ENCODE measurements at regions not wholly inside any gene's neighbourhood (a gene's known extent, or its start where the extent isn't known, plus 50 kb on each side); places are given as distances from the start of the nearest gene placed in this dataset.

DNA sequence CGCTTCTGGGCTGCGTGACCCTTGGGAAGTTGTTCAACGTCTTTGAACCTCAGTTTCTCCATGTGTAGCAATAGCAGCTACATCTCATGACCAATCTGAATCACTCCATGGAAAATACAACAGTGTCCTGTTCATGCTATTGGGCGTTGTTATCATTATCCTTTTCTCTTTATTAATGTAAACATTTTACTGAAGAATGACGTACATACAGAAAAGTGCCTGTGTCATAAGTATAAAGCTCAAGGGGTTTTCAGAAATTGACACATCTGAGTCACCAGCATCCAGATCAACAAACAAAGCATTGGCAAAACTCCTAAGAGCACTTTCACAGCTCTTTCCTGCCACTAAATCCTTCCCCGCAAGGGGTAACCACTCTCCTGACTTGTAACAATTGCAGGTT, 438.4 kb downstream of the XYLT1 start (continued):
- TF ChIP-seq, protein P1, sequence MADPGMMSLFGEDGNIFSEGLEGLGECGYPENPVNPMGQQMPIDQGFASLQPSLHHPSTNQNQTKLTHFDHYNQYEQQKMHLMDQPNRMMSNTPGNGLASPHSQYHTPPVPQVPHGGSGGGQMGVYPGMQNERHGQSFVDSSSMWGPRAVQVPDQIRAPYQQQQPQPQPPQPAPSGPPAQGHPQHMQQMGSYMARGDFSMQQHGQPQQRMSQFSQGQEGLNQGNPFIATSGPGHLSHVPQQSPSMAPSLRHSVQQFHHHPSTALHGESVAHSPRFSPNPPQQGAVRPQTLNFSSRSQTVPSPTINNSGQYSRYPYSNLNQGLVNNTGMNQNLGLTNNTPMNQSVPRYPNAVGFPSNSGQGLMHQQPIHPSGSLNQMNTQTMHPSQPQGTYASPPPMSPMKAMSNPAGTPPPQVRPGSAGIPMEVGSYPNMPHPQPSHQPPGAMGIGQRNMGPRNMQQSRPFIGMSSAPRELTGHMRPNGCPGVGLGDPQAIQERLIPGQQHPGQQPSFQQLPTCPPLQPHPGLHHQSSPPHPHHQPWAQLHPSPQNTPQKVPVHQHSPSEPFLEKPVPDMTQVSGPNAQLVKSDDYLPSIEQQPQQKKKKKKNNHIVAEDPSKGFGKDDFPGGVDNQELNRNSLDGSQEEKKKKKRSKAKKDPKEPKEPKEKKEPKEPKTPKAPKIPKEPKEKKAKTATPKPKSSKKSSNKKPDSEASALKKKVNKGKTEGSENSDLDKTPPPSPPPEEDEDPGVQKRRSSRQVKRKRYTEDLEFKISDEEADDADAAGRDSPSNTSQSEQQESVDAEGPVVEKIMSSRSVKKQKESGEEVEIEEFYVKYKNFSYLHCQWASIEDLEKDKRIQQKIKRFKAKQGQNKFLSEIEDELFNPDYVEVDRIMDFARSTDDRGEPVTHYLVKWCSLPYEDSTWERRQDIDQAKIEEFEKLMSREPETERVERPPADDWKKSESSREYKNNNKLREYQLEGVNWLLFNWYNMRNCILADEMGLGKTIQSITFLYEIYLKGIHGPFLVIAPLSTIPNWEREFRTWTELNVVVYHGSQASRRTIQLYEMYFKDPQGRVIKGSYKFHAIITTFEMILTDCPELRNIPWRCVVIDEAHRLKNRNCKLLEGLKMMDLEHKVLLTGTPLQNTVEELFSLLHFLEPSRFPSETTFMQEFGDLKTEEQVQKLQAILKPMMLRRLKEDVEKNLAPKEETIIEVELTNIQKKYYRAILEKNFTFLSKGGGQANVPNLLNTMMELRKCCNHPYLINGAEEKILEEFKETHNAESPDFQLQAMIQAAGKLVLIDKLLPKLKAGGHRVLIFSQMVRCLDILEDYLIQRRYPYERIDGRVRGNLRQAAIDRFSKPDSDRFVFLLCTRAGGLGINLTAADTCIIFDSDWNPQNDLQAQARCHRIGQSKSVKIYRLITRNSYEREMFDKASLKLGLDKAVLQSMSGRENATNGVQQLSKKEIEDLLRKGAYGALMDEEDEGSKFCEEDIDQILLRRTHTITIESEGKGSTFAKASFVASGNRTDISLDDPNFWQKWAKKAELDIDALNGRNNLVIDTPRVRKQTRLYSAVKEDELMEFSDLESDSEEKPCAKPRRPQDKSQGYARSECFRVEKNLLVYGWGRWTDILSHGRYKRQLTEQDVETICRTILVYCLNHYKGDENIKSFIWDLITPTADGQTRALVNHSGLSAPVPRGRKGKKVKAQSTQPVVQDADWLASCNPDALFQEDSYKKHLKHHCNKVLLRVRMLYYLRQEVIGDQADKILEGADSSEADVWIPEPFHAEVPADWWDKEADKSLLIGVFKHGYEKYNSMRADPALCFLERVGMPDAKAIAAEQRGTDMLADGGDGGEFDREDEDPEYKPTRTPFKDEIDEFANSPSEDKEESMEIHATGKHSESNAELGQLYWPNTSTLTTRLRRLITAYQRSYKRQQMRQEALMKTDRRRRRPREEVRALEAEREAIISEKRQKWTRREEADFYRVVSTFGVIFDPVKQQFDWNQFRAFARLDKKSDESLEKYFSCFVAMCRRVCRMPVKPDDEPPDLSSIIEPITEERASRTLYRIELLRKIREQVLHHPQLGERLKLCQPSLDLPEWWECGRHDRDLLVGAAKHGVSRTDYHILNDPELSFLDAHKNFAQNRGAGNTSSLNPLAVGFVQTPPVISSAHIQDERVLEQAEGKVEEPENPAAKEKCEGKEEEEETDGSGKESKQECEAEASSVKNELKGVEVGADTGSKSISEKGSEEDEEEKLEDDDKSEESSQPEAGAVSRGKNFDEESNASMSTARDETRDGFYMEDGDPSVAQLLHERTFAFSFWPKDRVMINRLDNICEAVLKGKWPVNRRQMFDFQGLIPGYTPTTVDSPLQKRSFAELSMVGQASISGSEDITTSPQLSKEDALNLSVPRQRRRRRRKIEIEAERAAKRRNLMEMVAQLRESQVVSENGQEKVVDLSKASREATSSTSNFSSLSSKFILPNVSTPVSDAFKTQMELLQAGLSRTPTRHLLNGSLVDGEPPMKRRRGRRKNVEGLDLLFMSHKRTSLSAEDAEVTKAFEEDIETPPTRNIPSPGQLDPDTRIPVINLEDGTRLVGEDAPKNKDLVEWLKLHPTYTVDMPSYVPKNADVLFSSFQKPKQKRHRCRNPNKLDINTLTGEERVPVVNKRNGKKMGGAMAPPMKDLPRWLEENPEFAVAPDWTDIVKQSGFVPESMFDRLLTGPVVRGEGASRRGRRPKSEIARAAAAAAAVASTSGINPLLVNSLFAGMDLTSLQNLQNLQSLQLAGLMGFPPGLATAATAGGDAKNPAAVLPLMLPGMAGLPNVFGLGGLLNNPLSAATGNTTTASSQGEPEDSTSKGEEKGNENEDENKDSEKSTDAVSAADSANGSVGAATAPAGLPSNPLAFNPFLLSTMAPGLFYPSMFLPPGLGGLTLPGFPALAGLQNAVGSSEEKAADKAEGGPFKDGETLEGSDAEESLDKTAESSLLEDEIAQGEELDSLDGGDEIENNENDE (IDR thresholded peaks at IDR 0.05; ENCODE audit: insufficient replicate concordance, low read length): no peak
- TF ChIP-seq EP300 (IDR thresholded peaks at IDR 0.05; ENCODE audit: borderline replicate concordance in 1 of 2, low read depth in 2 of 2, low read length in 2 of 2): no peak
- TF ChIP-seq TCF12 (IDR thresholded peaks at IDR 0.05; ENCODE audit: low read depth, low read length): no peak
- TF ChIP-seq TBP (IDR thresholded peaks at IDR 0.05; ENCODE audit: low read depth, low read length): no peak
- TF ChIP-seq HDAC6 (IDR thresholded peaks at IDR 0.05; ENCODE audit: low read depth, low read length): no peak
- TF ChIP-seq YY1 (IDR thresholded peaks at IDR 0.05; ENCODE audit: low read depth, low read length): no peak
- no peak for TF ChIP-seq GABPA (IDR thresholded peaks at IDR 0.05; ENCODE audit: borderline replicate concordance, insufficient read depth, low read length)
- no peak for TF ChIP-seq POLR2A (IDR thresholded peaks at IDR 0.05; ENCODE audit: control extremely low read depth in 1 of 2, low read depth in 2 of 2, low read length in 2 of 2)
- no peak for TF ChIP-seq RNF2 (IDR thresholded peaks at IDR 0.05; ENCODE audit: borderline replicate concordance, low read depth, low read length, missing control alignments, poor library complexity, severe bottlenecking)
- TF ChIP-seq CEBPB (IDR thresholded peaks at IDR 0.05; ENCODE audit: low read depth, low read length): no peak
- TF ChIP-seq CBX5 (IDR thresholded peaks at IDR 0.05; ENCODE audit: low read depth, low read length): no peak
- no peak for TF ChIP-seq EZH2 (IDR thresholded peaks at IDR 0.05; ENCODE audit: low read depth, low read length, severe bottlenecking)
- no peak for TF ChIP-seq ASH2L (IDR thresholded peaks at IDR 0.05; ENCODE audit: low read length)

All from H1 (cell line).